ENCODE measurements at regions not wholly inside any gene's neighbourhood (a gene's known extent, or its start where the extent isn't known, plus 50 kb on each side); places are given as distances from the start of the nearest gene placed in this dataset.
A peak's percentile ranks its signal among the peaks of the same experiment; 100 is the strongest.

- no peak for TF ChIP-seq ZBTB49 (tag by site-specific recombination; IDR thresholded peaks at IDR 0.05; ENCODE audit: low read depth)
- no peak for TF ChIP-seq ZSCAN4 (tag by site-specific recombination; IDR thresholded peaks at IDR 0.05)
- TF ChIP-seq ZNF704 (tag by site-specific recombination; IDR thresholded peaks at IDR 0.05) = no peak
Observed at GRCh38 chr1:239224100-239224499, 162.3 kb upstream of the CHRM3 start (continued).

GRCh38 chr1:239222999-239223398 is 163.4 kb upstream of the CHRM3 start:
- CTCF ChIA-PET = no interaction called here
- Histone ChIP-seq H3K4me1 (ENCODE audit: control insufficient read depth, insufficient read depth, low read length) (no peaks in the 10 kb centered on the region), H3K4me3 (ENCODE audit: low read depth, low read length) (no peak overlapping the region), H3K9me3 (ENCODE audit: control insufficient read depth, insufficient read depth, low read depth, low read length) (no peaks in the 10 kb centered on the region), H3K27ac (ENCODE audit: extremely low read depth, low read depth, low read length) (no peak overlapping the region), H3K36me3 (ENCODE audit: control insufficient read depth in 2 of 2, insufficient read depth in 1 of 2, low read length in 2 of 2) (no peaks in the 10 kb centered on the region)
- POLR2A ChIA-PET = no interaction called here
- no peak for TF ChIP-seq ZSCAN18 (tag by site-specific recombination; IDR thresholded peaks at IDR 0.05)
- TF ChIP-seq ZBTB17 (tag by site-specific recombination; IDR thresholded peaks at IDR 0.05) = no peak
- TF ChIP-seq ZNF132 (tag by site-specific recombination; IDR thresholded peaks at IDR 0.05; ENCODE audit: borderline replicate concordance) = no peak

GRCh38 chr1:239221656-239222055 is 164.7 kb upstream of the CHRM3 start:
- POLR2A ChIA-PET = no interaction called here
- H3K36me3 ChIP-seq (ENCODE audit: control insufficient read depth in 2 of 2, insufficient read depth in 1 of 2, low read length in 2 of 2) = no peaks in the 10 kb centered on the region
- no peaks in the 10 kb centered on the region for H3K9me3 ChIP-seq (ENCODE audit: control insufficient read depth, insufficient read depth, low read depth, low read length)

GRCh38 chr1:239219679-239220078 is 166.7 kb upstream of the CHRM3 start:
- CTCF ChIA-PET = interaction anchor here (0.8 to 1.7 kb wide), 4 partner anchors 11 to 584 kb away, joined by 3 to 4 read pairs (median 3); no protein-coding TSS in a partner anchor
- TF ChIP-seq ZBTB17 (tag by site-specific recombination; IDR thresholded peaks at IDR 0.05) (no peak), ZNF521 (tag by site-specific recombination; IDR thresholded peaks at IDR 0.05) (no peak), ZNF280D (tag by site-specific recombination; IDR thresholded peaks at IDR 0.05) (no peak), HOXD13 (CRISPR knock-in tag; IDR thresholded peaks at IDR 0.05; ENCODE audit: borderline replicate concordance) (no peak), ZSCAN23 (tag by site-specific recombination; IDR thresholded peaks at IDR 0.05) (no peak), ZNF654 (tag by site-specific recombination; IDR thresholded peaks at IDR 0.05; ENCODE audit: low read depth) (no peak), SALL2 (tag by site-specific recombination; IDR thresholded peaks at IDR 0.05; ENCODE audit: borderline replicate concordance) (no peak)
- Histone ChIP-seq H3K36me3 (ENCODE audit: control insufficient read depth in 2 of 2, insufficient read depth in 1 of 2, low read length in 2 of 2) (no peaks in the 10 kb centered on the region), H3K4me1 (ENCODE audit: control insufficient read depth, insufficient read depth, low read length) (no peaks in the 10 kb centered on the region), H3K9me3 (ENCODE audit: control insufficient read depth, insufficient read depth, low read depth, low read length) (no peaks in the 10 kb centered on the region), H3K4me3 (ENCODE audit: low read depth, low read length) (no peak overlapping the region), H3K27ac (ENCODE audit: extremely low read depth, low read depth, low read length) (no peak overlapping the region)
- POLR2A ChIA-PET = no interaction called here

More at GRCh38 chr1:239221656-239222055, 164.7 kb upstream of the CHRM3 start:
- CTCF ChIA-PET = interaction anchor here (0.7 to 1.7 kb wide), 2 partner anchors 9 to 540 kb away, joined by 4 read pairs; no protein-coding TSS in a partner anchor
- Histone ChIP-seq H3K27ac (ENCODE audit: extremely low read depth, low read depth, low read length) (no peak overlapping the region), H3K4me1 (ENCODE audit: control insufficient read depth, insufficient read depth, low read length) (no peaks in the 10 kb centered on the region), H3K4me3 (ENCODE audit: low read depth, low read length) (no peak overlapping the region)
- TF ChIP-seq IKZF3 (tag by site-specific recombination; IDR thresholded peaks at IDR 0.05) (no peak), SCRT2 (tag by site-specific recombination; IDR thresholded peaks at IDR 0.05) (no peak), ZNF169 (tag by site-specific recombination; IDR thresholded peaks at IDR 0.05) (no peak), ZNF791 (tag by site-specific recombination; IDR thresholded peaks at IDR 0.05) (no peak), SETDB1 (IDR thresholded peaks at IDR 0.05; ENCODE audit: insufficient read length, low read length) (peak; percentile 68), ZNF223 (tag by site-specific recombination; IDR thresholded peaks at IDR 0.05) (no peak), ZNF37A (tag by site-specific recombination; IDR thresholded peaks at IDR 0.05) (no peak)
